HCT116 (cell line): ENCODE measurements at regions not wholly inside any gene's neighbourhood (a gene's known extent, or its start where the extent isn't known, plus 50 kb on each side); places are given as distances from the start of the nearest gene placed in this dataset.

Experiments
- EZH2 ChIP-seq: fragments of 200-600 bp; sonication (generic); IDR thresholded peaks from 2 replicates; pipeline ENCODE4 v1.6.1; 2017; ENCODE audit warnings: antibody characterized with exemption, mixed run types
- POLR2A ChIP-seq: IDR thresholded peaks from 2 replicates; pipeline ENCODE4 v1.7.0; 2011; ENCODE audit warnings: borderline replicate concordance; ENCODE audit not compliant: insufficient read depth, insufficient read length; ENCODE audit errors: extremely low read depth
- POLR2AphosphoS5 ChIP-seq: IDR thresholded peaks from 2 replicates; pipeline ENCODE4 v1.6.1; 2011; ENCODE audit warnings: mild to moderate bottlenecking, low read depth, low read length, moderate library complexity
- RAD21 ChIP-seq: IDR thresholded peaks from 2 replicates; pipeline ENCODE4 v1.6.1; 2012; ENCODE audit warnings: low read depth, mild to moderate bottlenecking
- SIN3A ChIP-seq: IDR thresholded peaks from 2 replicates; pipeline ENCODE4 v1.6.1; 2012; ENCODE audit warnings: low read depth
- SRF ChIP-seq: IDR thresholded peaks from 2 replicates; pipeline ENCODE4 v1.6.1; 2012; ENCODE audit warnings: low read depth
- TCF7L2 ChIP-seq: IDR thresholded peaks from 2 replicates; pipeline ENCODE4 v1.7.0; 2011; ENCODE audit warnings: borderline replicate concordance, inconsistent platforms; ENCODE audit not compliant: insufficient read depth, insufficient read length; ENCODE audit errors: extremely low read depth
- TF ChIP-seq, protein P1 (sequence below): IDR thresholded peaks from 2 replicates; pipeline ENCODE4 v1.6.1; 2011; ENCODE audit warnings: mild to moderate bottlenecking, low read length, moderate library complexity; ENCODE audit not compliant: insufficient replicate concordance; ENCODE audit errors: extremely low read depth
- TF ChIP-seq, protein P2 (sequence below): IDR thresholded peaks from 2 replicates; pipeline ENCODE4 v1.6.1; 2012; ENCODE audit warnings: low read depth
- TF ChIP-seq, protein P3 (sequence below), 3 experiments: fragments of 200-600 bp in 1 of 3; sonication (generic) in 1 of 3; IDR thresholded peaks in 2 of 3; conservative IDR thresholded peaks in 1 of 3; 2 replicates each; pipeline ENCODE4 v1.5.1; 2012 to 2017; ENCODE audit warnings: low read depth in 2 of 3, low read length in 2 of 3, antibody characterized with exemption in 1 of 3, borderline replicate concordance in 1 of 3, control low read depth in 1 of 3, mild to moderate bottlenecking in 1 of 3, mixed read lengths in 1 of 3, mixed run types in 1 of 3, moderate library complexity in 1 of 3; ENCODE audit not compliant: insufficient read depth in 1 of 3

DNA sequence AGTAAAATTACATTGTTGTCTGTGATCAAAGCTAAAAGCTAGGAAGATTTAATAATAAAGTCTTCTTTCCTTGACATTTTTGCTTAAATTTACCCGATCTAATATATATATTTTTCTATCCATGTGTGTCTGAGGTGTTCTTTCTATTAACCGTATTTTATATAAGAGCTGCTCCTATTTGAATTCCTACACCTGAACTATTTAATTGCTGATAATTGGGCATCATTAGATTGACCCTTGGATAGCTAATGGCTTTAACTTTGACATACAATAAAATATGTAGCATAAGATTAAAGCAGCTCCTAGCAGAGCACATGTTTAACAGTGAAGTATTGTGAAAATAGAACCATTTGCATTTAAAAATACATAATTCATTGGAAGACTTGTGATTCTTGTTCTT, 792.7 kb downstream of the MAT2B start:
- TF ChIP-seq, protein P1, sequence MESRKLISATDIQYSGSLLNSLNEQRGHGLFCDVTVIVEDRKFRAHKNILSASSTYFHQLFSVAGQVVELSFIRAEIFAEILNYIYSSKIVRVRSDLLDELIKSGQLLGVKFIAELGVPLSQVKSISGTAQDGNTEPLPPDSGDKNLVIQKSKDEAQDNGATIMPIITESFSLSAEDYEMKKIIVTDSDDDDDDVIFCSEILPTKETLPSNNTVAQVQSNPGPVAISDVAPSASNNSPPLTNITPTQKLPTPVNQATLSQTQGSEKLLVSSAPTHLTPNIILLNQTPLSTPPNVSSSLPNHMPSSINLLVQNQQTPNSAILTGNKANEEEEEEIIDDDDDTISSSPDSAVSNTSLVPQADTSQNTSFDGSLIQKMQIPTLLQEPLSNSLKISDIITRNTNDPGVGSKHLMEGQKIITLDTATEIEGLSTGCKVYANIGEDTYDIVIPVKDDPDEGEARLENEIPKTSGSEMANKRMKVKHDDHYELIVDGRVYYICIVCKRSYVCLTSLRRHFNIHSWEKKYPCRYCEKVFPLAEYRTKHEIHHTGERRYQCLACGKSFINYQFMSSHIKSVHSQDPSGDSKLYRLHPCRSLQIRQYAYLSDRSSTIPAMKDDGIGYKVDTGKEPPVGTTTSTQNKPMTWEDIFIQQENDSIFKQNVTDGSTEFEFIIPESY = no peak
- TF ChIP-seq, protein P2, sequence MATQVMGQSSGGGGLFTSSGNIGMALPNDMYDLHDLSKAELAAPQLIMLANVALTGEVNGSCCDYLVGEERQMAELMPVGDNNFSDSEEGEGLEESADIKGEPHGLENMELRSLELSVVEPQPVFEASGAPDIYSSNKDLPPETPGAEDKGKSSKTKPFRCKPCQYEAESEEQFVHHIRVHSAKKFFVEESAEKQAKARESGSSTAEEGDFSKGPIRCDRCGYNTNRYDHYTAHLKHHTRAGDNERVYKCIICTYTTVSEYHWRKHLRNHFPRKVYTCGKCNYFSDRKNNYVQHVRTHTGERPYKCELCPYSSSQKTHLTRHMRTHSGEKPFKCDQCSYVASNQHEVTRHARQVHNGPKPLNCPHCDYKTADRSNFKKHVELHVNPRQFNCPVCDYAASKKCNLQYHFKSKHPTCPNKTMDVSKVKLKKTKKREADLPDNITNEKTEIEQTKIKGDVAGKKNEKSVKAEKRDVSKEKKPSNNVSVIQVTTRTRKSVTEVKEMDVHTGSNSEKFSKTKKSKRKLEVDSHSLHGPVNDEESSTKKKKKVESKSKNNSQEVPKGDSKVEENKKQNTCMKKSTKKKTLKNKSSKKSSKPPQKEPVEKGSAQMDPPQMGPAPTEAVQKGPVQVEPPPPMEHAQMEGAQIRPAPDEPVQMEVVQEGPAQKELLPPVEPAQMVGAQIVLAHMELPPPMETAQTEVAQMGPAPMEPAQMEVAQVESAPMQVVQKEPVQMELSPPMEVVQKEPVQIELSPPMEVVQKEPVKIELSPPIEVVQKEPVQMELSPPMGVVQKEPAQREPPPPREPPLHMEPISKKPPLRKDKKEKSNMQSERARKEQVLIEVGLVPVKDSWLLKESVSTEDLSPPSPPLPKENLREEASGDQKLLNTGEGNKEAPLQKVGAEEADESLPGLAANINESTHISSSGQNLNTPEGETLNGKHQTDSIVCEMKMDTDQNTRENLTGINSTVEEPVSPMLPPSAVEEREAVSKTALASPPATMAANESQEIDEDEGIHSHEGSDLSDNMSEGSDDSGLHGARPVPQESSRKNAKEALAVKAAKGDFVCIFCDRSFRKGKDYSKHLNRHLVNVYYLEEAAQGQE = no peak
- TF ChIP-seq EZH2 (no peak), TCF7L2 (no peak), POLR2AphosphoS5 (no peak), POLR2A (no peak), SRF (no peak), SIN3A (no peak), RAD21 (no peak)
- TF ChIP-seq, protein P3, sequence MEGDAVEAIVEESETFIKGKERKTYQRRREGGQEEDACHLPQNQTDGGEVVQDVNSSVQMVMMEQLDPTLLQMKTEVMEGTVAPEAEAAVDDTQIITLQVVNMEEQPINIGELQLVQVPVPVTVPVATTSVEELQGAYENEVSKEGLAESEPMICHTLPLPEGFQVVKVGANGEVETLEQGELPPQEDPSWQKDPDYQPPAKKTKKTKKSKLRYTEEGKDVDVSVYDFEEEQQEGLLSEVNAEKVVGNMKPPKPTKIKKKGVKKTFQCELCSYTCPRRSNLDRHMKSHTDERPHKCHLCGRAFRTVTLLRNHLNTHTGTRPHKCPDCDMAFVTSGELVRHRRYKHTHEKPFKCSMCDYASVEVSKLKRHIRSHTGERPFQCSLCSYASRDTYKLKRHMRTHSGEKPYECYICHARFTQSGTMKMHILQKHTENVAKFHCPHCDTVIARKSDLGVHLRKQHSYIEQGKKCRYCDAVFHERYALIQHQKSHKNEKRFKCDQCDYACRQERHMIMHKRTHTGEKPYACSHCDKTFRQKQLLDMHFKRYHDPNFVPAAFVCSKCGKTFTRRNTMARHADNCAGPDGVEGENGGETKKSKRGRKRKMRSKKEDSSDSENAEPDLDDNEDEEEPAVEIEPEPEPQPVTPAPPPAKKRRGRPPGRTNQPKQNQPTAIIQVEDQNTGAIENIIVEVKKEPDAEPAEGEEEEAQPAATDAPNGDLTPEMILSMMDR (IDR thresholded peaks at IDR 0.05 in 2 of 3, conservative IDR thresholded peaks at IDR 0.05 in 1 of 3; ENCODE audit: borderline replicate concordance in 1 of 3, insufficient read depth in 1 of 3, low read depth in 2 of 3, low read length in 2 of 3) = no peak
